Cardiac muscle cell (in vitro differentiated cells and primary cell): ENCODE measurements at regions not wholly inside any gene's neighbourhood (a gene's known extent, or its start where the extent isn't known, plus 50 kb on each side); places are given as distances from the start of the nearest gene placed in this dataset.

ENCODE experiments used
- DNase-seq, 2 donors: peaks; one replicate each; pipeline versions ENCODE4 v3.0.0 to v3.0.0-alpha.2; 2010 to 2017; ENCODE audit warnings: low read depth in 1 of 2, low spot score in 1 of 2
- H3K27ac ChIP-seq: fragments of 200-600 bp; sonication (generic); 2 replicates; pipeline ENCODE4 v1.5.1; 2016
- H3K27me3 ChIP-seq: fragments of 200-600 bp; sonication (generic); 2 replicates; pipeline ENCODE4 v1.6.0; 2016; ENCODE audit warnings: control low read depth
- H3K36me3 ChIP-seq: fragments of 200-600 bp; sonication (generic); 2 replicates; pipeline ENCODE4 v1.5.1; 2016; ENCODE audit warnings: control low read depth
- H3K4me1 ChIP-seq: fragments of 200-600 bp; sonication (generic); 2 replicates; pipeline ENCODE4 v1.8.1; 2017; ENCODE audit warnings: low read depth, mild to moderate bottlenecking, mixed run types
- H3K4me3 ChIP-seq: fragments of 200-600 bp; sonication (generic); 2 replicates; pipeline ENCODE4 v1.5.1; 2016; ENCODE audit warnings: mild to moderate bottlenecking
- H3K9me3 ChIP-seq: fragments of 200-600 bp; sonication (generic); 2 replicates; pipeline ENCODE4 v1.5.1; 2017; ENCODE audit warnings: low read depth, mild to moderate bottlenecking, control low read depth
- TF ChIP-seq, protein P1 (sequence below): IDR thresholded peaks from 2 replicates; pipeline ENCODE4 v1.5.1; 2012; ENCODE audit warnings: low read depth, mild to moderate bottlenecking, low read length

DNA sequence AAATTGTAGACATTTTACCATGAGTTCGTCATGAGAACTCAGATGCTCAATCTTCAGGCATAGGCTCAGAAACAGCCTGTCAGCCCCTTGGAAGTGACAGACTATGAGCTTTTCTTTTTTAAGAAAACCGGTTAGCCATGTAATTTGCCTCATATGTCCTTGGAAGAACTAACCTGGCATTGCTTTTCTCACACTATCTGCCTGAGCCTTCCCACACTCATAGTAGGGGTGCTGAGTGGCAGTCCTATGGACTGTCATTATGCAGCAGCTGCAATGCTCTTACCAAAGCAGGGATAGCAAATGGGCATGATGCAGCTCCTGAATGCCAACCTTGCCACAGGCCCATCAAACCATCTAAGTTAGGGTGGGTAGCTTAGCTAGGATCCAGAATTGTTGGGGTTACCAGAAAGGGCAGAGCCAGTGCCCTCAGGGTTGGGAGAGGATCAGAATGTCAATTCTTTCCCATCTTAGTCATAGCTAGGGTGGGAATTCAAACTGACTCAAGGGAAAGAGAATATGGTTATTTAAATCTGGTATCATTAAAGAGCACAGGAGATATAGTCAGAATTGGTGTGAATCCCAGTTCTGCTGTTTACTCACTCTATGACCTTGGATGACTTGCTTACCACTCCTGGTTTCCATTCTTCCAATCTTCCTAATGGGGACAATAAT lies 230.6 kb upstream of the CPEB2 start:
- Histone ChIP-seq H3K9me3 (no peaks in the 10 kb centered on the region), H3K4me1 (no peaks in the 10 kb centered on the region), H3K36me3 (no peaks in the 10 kb centered on the region), H3K4me3 (no peak overlapping the region), H3K27me3 (no peaks in the 10 kb centered on the region), H3K27ac (no peak overlapping the region)
- DNase-seq, result no peak
- TF ChIP-seq, protein P1, sequence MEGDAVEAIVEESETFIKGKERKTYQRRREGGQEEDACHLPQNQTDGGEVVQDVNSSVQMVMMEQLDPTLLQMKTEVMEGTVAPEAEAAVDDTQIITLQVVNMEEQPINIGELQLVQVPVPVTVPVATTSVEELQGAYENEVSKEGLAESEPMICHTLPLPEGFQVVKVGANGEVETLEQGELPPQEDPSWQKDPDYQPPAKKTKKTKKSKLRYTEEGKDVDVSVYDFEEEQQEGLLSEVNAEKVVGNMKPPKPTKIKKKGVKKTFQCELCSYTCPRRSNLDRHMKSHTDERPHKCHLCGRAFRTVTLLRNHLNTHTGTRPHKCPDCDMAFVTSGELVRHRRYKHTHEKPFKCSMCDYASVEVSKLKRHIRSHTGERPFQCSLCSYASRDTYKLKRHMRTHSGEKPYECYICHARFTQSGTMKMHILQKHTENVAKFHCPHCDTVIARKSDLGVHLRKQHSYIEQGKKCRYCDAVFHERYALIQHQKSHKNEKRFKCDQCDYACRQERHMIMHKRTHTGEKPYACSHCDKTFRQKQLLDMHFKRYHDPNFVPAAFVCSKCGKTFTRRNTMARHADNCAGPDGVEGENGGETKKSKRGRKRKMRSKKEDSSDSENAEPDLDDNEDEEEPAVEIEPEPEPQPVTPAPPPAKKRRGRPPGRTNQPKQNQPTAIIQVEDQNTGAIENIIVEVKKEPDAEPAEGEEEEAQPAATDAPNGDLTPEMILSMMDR, result no peak

DNA sequence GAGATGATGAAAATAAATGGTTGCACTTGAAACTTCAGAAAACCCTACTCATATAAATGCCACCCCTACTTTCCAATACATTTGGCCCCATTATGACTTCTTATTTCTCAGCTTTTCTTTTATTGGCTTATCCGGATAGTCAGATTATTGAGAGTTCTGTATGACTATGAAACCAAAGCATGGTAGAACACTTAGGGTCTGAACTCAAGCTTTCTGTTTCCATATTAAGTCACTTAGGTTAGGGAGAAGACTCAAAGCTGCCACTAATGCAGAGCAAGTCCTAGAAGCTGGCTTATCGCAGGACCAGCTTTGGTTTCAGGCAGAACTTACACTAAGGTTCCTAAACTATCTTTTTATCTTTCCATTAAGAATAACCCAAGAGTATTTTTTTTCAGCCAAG lies 229.9 kb upstream of the CPEB2 start:
- TF ChIP-seq, protein P1, result no peak
- no peaks in the 10 kb centered on the region for H3K9me3 ChIP-seq
- H3K27ac ChIP-seq, result no peak overlapping the region
- no peak for DNase-seq
- H3K27me3 ChIP-seq, result no peaks in the 10 kb centered on the region
- H3K36me3 ChIP-seq, result no peaks in the 10 kb centered on the region
- H3K4me1 ChIP-seq, result no peaks in the 10 kb centered on the region
- no peak overlapping the region for H3K4me3 ChIP-seq

DNA sequence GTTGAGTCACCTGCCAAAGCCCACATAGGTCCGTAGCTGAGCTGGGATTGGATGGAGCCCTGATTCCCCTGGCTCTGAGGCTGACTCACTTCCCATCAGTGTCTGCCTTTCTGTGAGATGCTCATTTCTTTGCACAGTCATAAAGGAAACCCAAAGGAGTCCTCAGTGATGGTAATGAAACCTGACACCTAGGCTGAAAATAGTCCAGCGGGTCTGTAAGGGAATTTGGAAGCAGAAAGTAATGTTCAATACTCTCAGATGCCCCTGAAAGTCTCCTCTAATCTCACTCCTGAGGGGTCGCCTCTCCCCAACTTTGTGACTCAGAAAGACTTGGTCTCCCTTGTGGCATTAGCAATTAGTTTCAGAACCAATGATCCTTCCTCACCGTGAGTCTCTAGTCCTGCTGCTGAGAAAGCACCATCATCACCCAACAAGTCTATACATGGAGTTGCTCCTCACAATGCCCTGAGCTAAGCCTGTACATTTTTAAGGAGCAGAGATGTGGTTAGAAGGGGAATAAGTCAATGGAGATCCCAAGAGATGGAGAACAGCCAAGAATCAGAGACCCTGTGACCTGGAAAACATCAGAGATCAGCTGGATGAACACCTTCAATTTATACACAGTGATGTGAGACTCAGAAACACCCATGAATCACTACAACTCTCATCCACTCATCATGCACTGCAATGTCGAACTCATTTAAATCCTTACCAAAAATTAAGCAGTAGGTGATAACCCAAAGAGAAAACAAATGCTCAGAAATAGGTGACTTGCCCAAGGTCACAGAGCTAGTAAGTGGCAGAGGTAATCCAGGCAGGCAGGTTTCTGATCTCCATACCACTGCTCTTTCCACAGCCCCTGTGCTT lies 219.0 kb upstream of the CPEB2 start:
- no peaks in the 10 kb centered on the region for H3K36me3 ChIP-seq
- no peaks in the 10 kb centered on the region for H3K9me3 ChIP-seq
- H3K27me3 ChIP-seq, result no peaks in the 10 kb centered on the region
- H3K4me1 ChIP-seq, result no peaks in the 10 kb centered on the region
- TF ChIP-seq, protein P1, result no peak
- no peak overlapping the region for H3K4me3 ChIP-seq
- peak in 1 of 2 donors; percentile 1 for DNase-seq
- H3K27ac ChIP-seq, result no peak overlapping the region

DNA sequence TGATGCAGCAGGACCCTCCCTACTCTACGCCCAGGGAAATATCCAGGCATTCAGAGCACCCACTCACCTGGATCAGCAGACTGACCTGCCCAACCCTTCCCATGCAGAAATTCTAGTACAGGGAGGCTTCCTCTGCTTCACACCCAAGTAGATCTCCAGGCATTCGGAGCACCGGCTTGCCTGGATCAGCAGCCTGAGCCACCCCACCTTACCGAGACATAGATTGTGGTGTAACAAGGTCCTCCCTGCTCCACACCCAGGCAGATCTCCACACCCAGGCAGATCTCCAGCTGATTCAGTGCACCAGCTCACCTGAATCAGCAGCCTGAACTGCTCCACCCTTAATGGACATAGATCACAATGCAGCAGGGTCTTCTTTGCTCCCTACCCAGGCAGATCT lies 215.1 kb upstream of the CPEB2 start:
- TF ChIP-seq, protein P1, result no peak
- no peak for DNase-seq
- H3K4me1 ChIP-seq, result no peaks in the 10 kb centered on the region
- H3K36me3 ChIP-seq, result no peaks in the 10 kb centered on the region
- H3K4me3 ChIP-seq, result no peak overlapping the region
- no peaks in the 10 kb centered on the region for H3K27me3 ChIP-seq
- no peak overlapping the region for H3K27ac ChIP-seq
- no peaks in the 10 kb centered on the region for H3K9me3 ChIP-seq

DNA sequence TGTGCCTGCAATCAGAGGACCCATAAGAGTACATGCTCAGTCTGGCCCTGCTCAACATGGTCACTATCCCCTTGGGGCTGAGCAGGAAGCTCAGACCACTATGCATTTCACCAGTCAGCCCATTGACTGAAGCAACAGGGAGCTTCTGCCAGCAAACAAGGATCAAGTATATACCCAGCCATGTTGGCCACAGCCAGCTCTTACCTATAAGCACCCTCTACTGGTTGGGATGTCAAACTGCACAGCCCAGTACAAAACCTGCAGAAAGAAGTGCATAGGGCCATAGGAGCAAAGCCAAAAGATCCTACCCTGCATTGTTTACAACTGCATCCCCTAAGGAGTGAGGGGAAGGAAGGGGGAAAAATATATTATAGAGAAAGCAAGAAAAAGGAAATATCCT lies 214.4 kb upstream of the CPEB2 start:
- no peaks in the 10 kb centered on the region for H3K4me1 ChIP-seq
- TF ChIP-seq, protein P1, result peak; percentile 49
- H3K4me3 ChIP-seq, result no peak overlapping the region
- H3K9me3 ChIP-seq, result no peaks in the 10 kb centered on the region
- no peak overlapping the region for H3K27ac ChIP-seq
- DNase-seq, result peak in 1 of 2 donors; percentile 40
- no peaks in the 10 kb centered on the region for H3K36me3 ChIP-seq
- H3K27me3 ChIP-seq, result no peaks in the 10 kb centered on the region
